ENCODE measurements at regions not wholly inside any gene's neighbourhood (a gene's known extent, or its start where the extent isn't known, plus 50 kb on each side); places are given as distances from the start of the nearest gene placed in this dataset.

GRCh38 chr12:29088611-29089219 lies 60.4 kb upstream of the FAR2 start:
- TF ChIP-seq RAD21 (IDR thresholded peaks at IDR 0.05; ENCODE audit: low read depth) (0 out of 2 replicates have a peak, but pooled peaks have one; percentile 27), NFIC (IDR thresholded peaks at IDR 0.05) (no peak)

Measured in Ishikawa (cell line).